Loucy (cell line): ENCODE measurements at regions not wholly inside any gene's neighbourhood (a gene's known extent, or its start where the extent isn't known, plus 50 kb on each side); places are given as distances from the start of the nearest gene placed in this dataset.

Experiments
- H2AFZ ChIP-seq: fragments of 200-600 bp; sonication (generic); 2 replicates; pipeline ENCODE4 v1.6.0; 2016; ENCODE audit warnings: antibody characterized with exemption, mild to moderate bottlenecking, low read length, moderate library complexity
- H3F3A ChIP-seq: fragments of 200-600 bp; 2 replicates; pipeline ENCODE4 v1.6.0; 2016; ENCODE audit warnings: antibody characterized with exemption, low read depth, mild to moderate bottlenecking
- H3K27me3 ChIP-seq: fragments of 200-600 bp; sonication (generic); 2 replicates; pipeline ENCODE4 v1.6.1; 2014; ENCODE audit warnings: low read length, mild to moderate bottlenecking; ENCODE audit not compliant: insufficient read depth, poor library complexity, severe bottlenecking
- H3K36me3 ChIP-seq: fragments of 200-600 bp; sonication (generic); 2 replicates; pipeline ENCODE4 v1.6.1; 2016; ENCODE audit warnings: low read length; ENCODE audit not compliant: insufficient read depth
- H3K4me1 ChIP-seq: fragments of 200-600 bp; sonication (generic); 2 replicates; pipeline ENCODE4 v1.5.1; 2014; ENCODE audit warnings: low read length, mild to moderate bottlenecking; ENCODE audit not compliant: insufficient read depth, poor library complexity, severe bottlenecking
- H3K4me2 ChIP-seq: fragments of 200-600 bp; sonication (generic); 2 replicates; pipeline ENCODE4 v1.6.0; 2014; ENCODE audit warnings: antibody characterized with exemption, low read length, low read depth, mild to moderate bottlenecking; ENCODE audit not compliant: poor library complexity, severe bottlenecking
- H3K4me3 ChIP-seq: fragments of 200-600 bp; sonication (generic); 2 replicates; pipeline ENCODE4 v1.5.1; 2014; ENCODE audit warnings: low read length, mild to moderate bottlenecking, mixed read lengths; ENCODE audit not compliant: poor library complexity, severe bottlenecking
- H3K79me2 ChIP-seq: fragments of 200-600 bp; sonication (generic); 2 replicates; pipeline ENCODE4 v1.6.1; 2014; ENCODE audit warnings: low read length; ENCODE audit not compliant: insufficient read depth
- H3K9ac ChIP-seq: fragments of 200-600 bp; sonication (generic); 2 replicates; pipeline ENCODE4 v1.6.0; 2014; ENCODE audit warnings: mild to moderate bottlenecking, low read depth, low read length, moderate library complexity; ENCODE audit not compliant: poor library complexity, severe bottlenecking
- H3K9me2 ChIP-seq: fragments of 200-600 bp; sonication (generic); replicated peaks from 2 replicates; pipeline ENCODE4 v1.6.1; 2016; ENCODE audit warnings: low read depth, low read length, mixed read lengths
- H3K9me3 ChIP-seq: fragments of 200-600 bp; sonication (generic); 2 replicates; pipeline ENCODE4 v1.6.1; 2014; ENCODE audit warnings: mild to moderate bottlenecking, antibody characterized with exemption, low read length, low read depth; ENCODE audit not compliant: insufficient read depth
- H4K20me1 ChIP-seq: fragments of 200-600 bp; sonication (generic); 2 replicates; pipeline ENCODE4 v1.6.0; 2014; ENCODE audit warnings: antibody characterized with exemption, low read length, mild to moderate bottlenecking; ENCODE audit not compliant: insufficient read depth, poor library complexity, severe bottlenecking
- CTCF ChIP-seq: fragments of 200-600 bp; sonication (generic); conservative IDR thresholded peaks from 2 replicates; pipeline ENCODE4 v1.5.1; 2014; ENCODE audit warnings: mild to moderate bottlenecking, antibody characterized with exemption, low read length
- EZH2phosphoT487 ChIP-seq: fragments of 200-600 bp; IDR thresholded peaks from 2 replicates; pipeline ENCODE4 v1.6.1; 2018; ENCODE audit warnings: antibody characterized with exemption, mild to moderate bottlenecking, moderate library complexity, borderline replicate concordance

DNA sequence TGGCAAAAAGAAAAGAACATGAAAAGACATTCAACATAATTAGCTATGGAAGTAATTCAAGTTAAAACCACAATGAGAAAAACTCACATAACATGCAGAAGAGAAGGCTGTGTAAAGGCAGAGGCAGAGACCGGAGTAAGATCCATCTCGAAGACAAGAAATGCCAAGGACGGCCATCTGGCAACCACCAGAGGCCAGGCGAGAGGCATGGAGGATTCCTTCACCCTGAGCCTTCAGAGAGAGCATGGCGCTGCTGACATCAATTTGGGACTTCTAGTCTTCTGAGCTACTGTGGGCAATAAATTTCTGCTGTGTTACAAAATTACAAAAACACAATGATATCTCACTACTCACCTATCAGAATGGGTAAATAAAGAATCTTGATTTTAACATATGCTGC lies 381.0 kb downstream of the TSHZ3 start:
- H3K4me3 ChIP-seq: no peak overlapping the region
- no peaks in the 10 kb centered on the region for H4K20me1 ChIP-seq
- no peaks in the 10 kb centered on the region for H3K36me3 ChIP-seq
- H3K27me3 ChIP-seq: no peaks in the 10 kb centered on the region
- H3K4me2 ChIP-seq: no peak overlapping the region
- H3F3A ChIP-seq: no peaks in the 10 kb centered on the region
- no peak overlapping the region for H3K9ac ChIP-seq
- peaks cover 9% of the 10 kb centered on the region; the same call in 1 of the 2 replicates for H3K9me3 ChIP-seq
- no peaks in the 10 kb centered on the region for H3K79me2 ChIP-seq
- H3K4me1 ChIP-seq: no peaks in the 10 kb centered on the region
- no peak for TF ChIP-seq EZH2phosphoT487
- no peak for TF ChIP-seq CTCF
- no peaks in the 10 kb centered on the region for H3K9me2 ChIP-seq
- no peak overlapping the region for H2AFZ ChIP-seq

DNA sequence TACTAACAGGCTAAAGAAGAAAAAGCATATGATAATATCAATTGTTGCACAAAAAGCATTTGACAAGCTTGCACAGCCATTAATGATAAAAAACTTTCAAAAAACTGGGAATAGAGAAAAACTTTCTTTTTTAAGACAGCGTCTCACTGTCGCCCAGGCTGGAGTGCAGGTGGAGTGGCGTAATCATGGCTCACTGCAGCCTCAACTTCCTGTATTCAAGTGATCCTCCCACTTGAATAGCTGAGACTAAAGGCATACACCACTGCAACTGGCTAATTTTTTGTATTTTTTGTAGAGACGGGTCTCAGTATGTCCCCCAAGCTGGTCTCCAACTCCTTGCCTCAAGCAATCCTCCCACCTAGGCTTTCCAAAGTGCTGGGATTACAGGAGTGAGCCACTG lies 382.8 kb downstream of the TSHZ3 start:
- TF ChIP-seq EZH2phosphoT487 (no peak), CTCF (no peak)

GRCh38 chr19:30959011-30959410 lies 390.2 kb downstream of the TSHZ3 start:
- Histone ChIP-seq H3K79me2 (no peaks in the 10 kb centered on the region), H3K4me3 (no peak overlapping the region), H3K9me3 (peaks cover 11% of the 10 kb centered on the region; the same call in 1 of the 2 replicates), H3K27me3 (no peaks in the 10 kb centered on the region), H4K20me1 (no peaks in the 10 kb centered on the region), H2AFZ (no peak overlapping the region), H3K9ac (no peak overlapping the region), H3F3A (no peaks in the 10 kb centered on the region), H3K36me3 (no peaks in the 10 kb centered on the region), H3K4me2 (no peak overlapping the region), H3K9me2 (no peaks in the 10 kb centered on the region), H3K4me1 (no peaks in the 10 kb centered on the region)
- TF ChIP-seq CTCF (no peak), EZH2phosphoT487 (no peak)

More for the DNA sequence above, 382.8 kb downstream of the TSHZ3 start:
- Histone ChIP-seq H3K4me2 (no peak overlapping the region), H3K4me3 (no peak overlapping the region), H3K36me3 (no peaks in the 10 kb centered on the region), H3K79me2 (no peaks in the 10 kb centered on the region), H4K20me1 (no peaks in the 10 kb centered on the region), H3K9me3 (peaks cover 9% of the 10 kb centered on the region; the same call in 1 of the 2 replicates), H3K9me2 (no peaks in the 10 kb centered on the region), H3K9ac (no peak overlapping the region), H3F3A (no peaks in the 10 kb centered on the region), H3K4me1 (no peaks in the 10 kb centered on the region), H3K27me3 (no peaks in the 10 kb centered on the region), H2AFZ (no peak overlapping the region)
